Transverse colon (tissue), 4 donors: ENCODE measurements at regions not wholly inside any gene's neighbourhood (a gene's known extent, or its start where the extent isn't known, plus 50 kb on each side); places are given as distances from the start of the nearest gene placed in this dataset.

Experiments
- CTCF ChIP-seq, 5 experiments: fragments of 200-600 bp in 3 of 5; fragments of 450-650 bp in 2 of 5; sonication (generic) in 3 of 5; IDR thresholded peaks; 1 replicate in 2 of 5; 2 replicates in 3 of 5; pipeline ENCODE4 v1.5.1; 2016 to 2017; ENCODE audit warnings: antibody characterized with exemption in 5 of 5, inconsistent platforms in 3 of 5, mild to moderate bottlenecking in 2 of 5, moderate library complexity in 1 of 5
- POLR2A ChIP-seq: fragments of 450-650 bp; IDR thresholded peaks from one replicate; pipeline ENCODE4 v1.6.1; 2016; ENCODE audit warnings: antibody characterized with exemption, mild to moderate bottlenecking, moderate library complexity
- POLR2AphosphoS5 ChIP-seq, 3 donors: sonication (generic); formaldehyde crosslinking; IDR thresholded peaks; one replicate each; pipeline ENCODE4 v1.6.1; 2016; ENCODE audit warnings: antibody characterized with exemption in 3 of 3

DNA sequence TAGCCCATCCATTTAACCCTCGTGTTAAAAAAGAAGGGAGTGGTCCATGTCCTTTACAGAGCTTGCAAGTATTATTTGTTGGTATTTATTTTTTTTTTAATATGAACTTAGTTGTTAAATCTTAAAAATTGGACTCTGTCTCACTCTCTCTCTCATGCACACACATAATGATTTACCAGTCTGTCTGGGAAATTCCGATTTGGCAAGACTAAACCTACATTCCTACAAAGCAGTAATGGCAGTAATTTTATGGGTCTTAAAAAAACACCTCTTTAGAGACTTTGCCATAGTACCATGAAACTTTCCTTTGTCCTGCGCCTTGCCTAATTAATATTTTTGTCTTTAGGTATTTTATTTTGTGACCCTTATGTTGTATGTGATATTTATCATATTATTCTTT lies 239.5 kb upstream of the PPP1R3A start:
- TF ChIP-seq POLR2A (no peak), CTCF (IDR thresholded peaks at IDR 0.05) (no peak), POLR2AphosphoS5 (IDR thresholded peaks at IDR 0.05) (no peak)
